ENCODE measurements at regions not wholly inside any gene's neighbourhood (a gene's known extent, or its start where the extent isn't known, plus 50 kb on each side); places are given as distances from the start of the nearest gene placed in this dataset.

GRCh38 chr16:65817799-65818198 lies 548.7 kb upstream of the CDH5 start:
- no peak overlapping the region for H3K9ac ChIP-seq (replicated peaks in 1 of 4; ENCODE audit: extremely low read depth in 1 of 4, low read depth in 3 of 4, low read length in 3 of 4)
- H3K4me3 ChIP-seq (ENCODE audit: extremely low read depth in 1 of 4, insufficient read depth in 2 of 4, low read depth in 3 of 4, low read length in 4 of 4): peak overlapping the region in 1 of 4 experiments; percentile 44; a peak in 1 of 8 replicates
- no peaks in the 10 kb centered on the region; the same call in 1 of the 2 replicates for H3K23me2 ChIP-seq (ENCODE audit: low read depth, low read length)
- no peak overlapping the region for H3K23ac ChIP-seq (ENCODE audit: insufficient read length)
- H4K8ac ChIP-seq (ENCODE audit: extremely low read depth, insufficient read depth, low read length): no peak overlapping the region
- H3K79me2 ChIP-seq (ENCODE audit: control insufficient read depth in 1 of 2, insufficient read depth in 2 of 2, low read length in 2 of 2): no peaks in the 10 kb centered on the region
- no peak overlapping the region for H3K27ac ChIP-seq (ENCODE audit: low read depth, low read length)
- peak overlapping the region; percentile 86 for H2BK12ac ChIP-seq (ENCODE audit: low read depth, low read length)
- H4K91ac ChIP-seq (replicated peaks; ENCODE audit: insufficient read length, low read length): peak overlapping the region; percentile 8
- H2BK15ac ChIP-seq (ENCODE audit: low read length): no peak overlapping the region
- H3K79me1 ChIP-seq (ENCODE audit: low read depth, low read length): no peaks in the 10 kb centered on the region
- peak overlapping the region; percentile 63; the same call in 1 of the 2 replicates for H3K18ac ChIP-seq (ENCODE audit: extremely low read depth, low read length)
- no peak overlapping the region for H2AK5ac ChIP-seq (ENCODE audit: low read depth, low read length)
- H3K56ac ChIP-seq (replicated peaks; ENCODE audit: insufficient read length, low read depth, low read length): no peak overlapping the region
- H3K9me3 ChIP-seq (ENCODE audit: insufficient read depth in 2 of 2, low read depth in 1 of 2, low read length in 1 of 2): no peaks in the 10 kb centered on the region; a peak in 1 of 4 replicates
- H3K27me3 ChIP-seq (replicated peaks in 1 of 4; ENCODE audit: control insufficient read depth in 3 of 4, extremely low read depth in 1 of 4, insufficient read depth in 3 of 4, low read length in 3 of 4): no peaks in the 10 kb centered on the region
- H3K14ac ChIP-seq (ENCODE audit: insufficient read length): no peak overlapping the region
- POLR2A ChIA-PET (ENCODE audit: partially characterized antibody): interaction anchor here (0.8 kb wide), 1 partner anchor 43 kb away, joined by 4 read pairs; no protein-coding TSS in a partner anchor
- H3K4me1 ChIP-seq (replicated peaks in 1 of 4; ENCODE audit: control insufficient read depth in 3 of 4, insufficient read depth in 4 of 4, low read length in 3 of 4): peaks cover 0 to 12% (median 6%) of the 10 kb centered on the region in 4 experiments; a peak in 5 of 7 replicates
- CTCF ChIA-PET (ENCODE audit: partially characterized antibody): no interaction called here
- H3K4me2 ChIP-seq (ENCODE audit: insufficient read depth in 1 of 2, low read depth in 2 of 2, low read length in 2 of 2): peak overlapping the region in 1 of 2 experiments; percentile 54; a peak in 1 of 4 replicates
- FAIRE-seq (no peak), DNase-seq (ENCODE audit: low read depth in 1 of 2, low spot score in 2 of 2) (no peak)
- TF ChIP-seq EGR1 (IDR thresholded peaks at IDR 0.05; ENCODE audit: borderline replicate concordance, low read depth, low read length) (no peak), TAF7 (optimal IDR thresholded peaks at IDR 0.05; ENCODE audit: borderline replicate concordance, low read depth, low read length) (no peak), TEAD4 (IDR thresholded peaks at IDR 0.05; ENCODE audit: low read depth, low read length) (no peak)
- TF ChIP-seq, protein P1, sequence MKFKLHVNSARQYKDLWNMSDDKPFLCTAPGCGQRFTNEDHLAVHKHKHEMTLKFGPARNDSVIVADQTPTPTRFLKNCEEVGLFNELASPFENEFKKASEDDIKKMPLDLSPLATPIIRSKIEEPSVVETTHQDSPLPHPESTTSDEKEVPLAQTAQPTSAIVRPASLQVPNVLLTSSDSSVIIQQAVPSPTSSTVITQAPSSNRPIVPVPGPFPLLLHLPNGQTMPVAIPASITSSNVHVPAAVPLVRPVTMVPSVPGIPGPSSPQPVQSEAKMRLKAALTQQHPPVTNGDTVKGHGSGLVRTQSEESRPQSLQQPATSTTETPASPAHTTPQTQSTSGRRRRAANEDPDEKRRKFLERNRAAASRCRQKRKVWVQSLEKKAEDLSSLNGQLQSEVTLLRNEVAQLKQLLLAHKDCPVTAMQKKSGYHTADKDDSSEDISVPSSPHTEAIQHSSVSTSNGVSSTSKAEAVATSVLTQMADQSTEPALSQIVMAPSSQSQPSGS (IDR thresholded peaks at IDR 0.05; ENCODE audit: low read length): no peak
- H4K5ac ChIP-seq (ENCODE audit: insufficient read length, low read depth, low read length): no peak overlapping the region
- H2BK20ac ChIP-seq (ENCODE audit: low read length): peak overlapping the region; percentile 17; the same call in 1 of the 2 replicates
- no peak overlapping the region for H3K4ac ChIP-seq (replicated peaks; ENCODE audit: insufficient read length, low read depth, low read length)
- 96% methylated on average over 2 of the region's 2 CpGs; no CpG with 5 or more reads in 1 of the 2 experiments for WGBS, 2 experiments (ENCODE audit: extremely low coverage in 1 of 2, insufficient coverage in 1 of 2, insufficient read length in 1 of 2, insufficient replicate concordance in 2 of 2, low coverage in 1 of 2, low lambda C conversion rate in 2 of 2, missing lambda C conversion rate in 1 of 2)
- no peak overlapping the region for H2AFZ ChIP-seq (ENCODE audit: low read length)
- peak overlapping the region; percentile 30 for H2BK120ac ChIP-seq (replicated peaks; ENCODE audit: low read depth, low read length)
- no peaks in the 10 kb centered on the region for H4K20me1 ChIP-seq (replicated peaks in 1 of 2; ENCODE audit: control insufficient read depth in 1 of 2, insufficient read depth in 2 of 2, low read length in 2 of 2)
- peak overlapping the region; percentile 87; the same call in 1 of the 2 replicates for H2BK5ac ChIP-seq (ENCODE audit: low read depth, low read length)
- H3K36me3 ChIP-seq (ENCODE audit: control insufficient read depth in 2 of 4, insufficient read depth in 4 of 4, low read length in 3 of 4): no peaks in the 10 kb centered on the region

All from H1 (cell line).